Astrocyte (in vitro differentiated cells and primary cell): ENCODE measurements at regions not wholly inside any gene's neighbourhood (a gene's known extent, or its start where the extent isn't known, plus 50 kb on each side); places are given as distances from the start of the nearest gene placed in this dataset.

Source experiments
- DNase-seq: peaks from one replicate; pipeline ENCODE4 v3.0.0-alpha.2; 2010; ENCODE audit warnings: low read depth
- FAIRE-seq: peaks from 2 replicates; lab custom pipeline; 2011; peaks lifted over from hg19 to GRCh38; lab: Jason Lieb, UNC
- H2AFZ ChIP-seq: 2 replicates; pipeline ENCODE4 v1.6.0; 2012; ENCODE audit warnings: low read depth, low read length, inconsistent platforms
- H3K27ac ChIP-seq: 2 replicates; pipeline ENCODE4 v1.5.1; 2011; ENCODE audit warnings: low read depth, low read length, inconsistent platforms
- H3K27me3 ChIP-seq: 2 replicates; pipeline ENCODE4 v1.6.0; 2011; ENCODE audit warnings: low read length, inconsistent platforms; ENCODE audit not compliant: insufficient read depth
- H3K36me3 ChIP-seq: 2 replicates; pipeline ENCODE4 v1.5.1; 2011; ENCODE audit warnings: low read length, inconsistent platforms; ENCODE audit not compliant: insufficient read depth
- H3K4me1 ChIP-seq: 2 replicates; pipeline ENCODE4 v1.5.1; 2011; ENCODE audit warnings: low read length, inconsistent platforms; ENCODE audit not compliant: insufficient read depth
- H3K4me2 ChIP-seq: 2 replicates; pipeline ENCODE4 v1.6.0; 2012; ENCODE audit warnings: low read length, inconsistent platforms
- H3K4me3 ChIP-seq: 2 replicates; pipeline ENCODE4 v1.5.1; 2011; ENCODE audit warnings: low read depth, mild to moderate bottlenecking, low read length, inconsistent platforms; ENCODE audit not compliant: insufficient read depth
- H3K79me2 ChIP-seq: 2 replicates; pipeline ENCODE4 v1.6.0; 2012; ENCODE audit warnings: mild to moderate bottlenecking, low read length, inconsistent platforms; ENCODE audit not compliant: insufficient read depth
- H3K9ac ChIP-seq: 2 replicates; pipeline ENCODE4 v1.6.0; 2012; ENCODE audit warnings: mild to moderate bottlenecking, low read length, inconsistent platforms
- H3K9me3 ChIP-seq: 2 replicates; pipeline ENCODE4 v1.5.1; 2012; ENCODE audit warnings: low read depth, mild to moderate bottlenecking, low read length, inconsistent platforms; ENCODE audit not compliant: insufficient read depth
- H4K20me1 ChIP-seq: 2 replicates; pipeline ENCODE4 v1.6.0; 2012; ENCODE audit warnings: low read length, inconsistent platforms; ENCODE audit not compliant: insufficient read depth
- H3K27ac Mint-ChIP-seq: one replicate; pipeline ENCODE4 v1.8.0; 2021; ENCODE audit warnings: mild to moderate bottlenecking, mixed read lengths; ENCODE audit not compliant: unreplicated experiment
- H3K27me3 Mint-ChIP-seq: one replicate; pipeline ENCODE4 v1.8.0; 2021; ENCODE audit warnings: low read depth, mixed read lengths; ENCODE audit not compliant: unreplicated experiment
- H3K36me3 Mint-ChIP-seq: one replicate; pipeline ENCODE4 v1.8.0; 2021; ENCODE audit warnings: low read depth, mixed read lengths; ENCODE audit not compliant: unreplicated experiment
- H3K4me1 Mint-ChIP-seq: one replicate; pipeline ENCODE4 v1.8.0; 2021; ENCODE audit warnings: low read depth, mixed read lengths; ENCODE audit not compliant: unreplicated experiment
- H3K4me3 Mint-ChIP-seq: one replicate; pipeline ENCODE4 v1.8.0; 2021; ENCODE audit warnings: mild to moderate bottlenecking, moderate library complexity, mixed read lengths; ENCODE audit not compliant: unreplicated experiment
- H3K9me3 Mint-ChIP-seq: one replicate; pipeline ENCODE4 v1.8.0; 2021; ENCODE audit warnings: mild to moderate bottlenecking, mixed read lengths; ENCODE audit not compliant: unreplicated experiment
- EZH2 ChIP-seq: IDR thresholded peaks from 2 replicates; pipeline ENCODE4 v1.6.1; 2012; ENCODE audit warnings: mild to moderate bottlenecking, low read length, inconsistent platforms; ENCODE audit not compliant: insufficient read depth
- TF ChIP-seq, protein P1 (sequence below): IDR thresholded peaks from 2 replicates; pipeline ENCODE4 v1.5.1; 2011; ENCODE audit warnings: low read depth, mild to moderate bottlenecking, inconsistent platforms, low read length, moderate library complexity; ENCODE audit not compliant: insufficient read depth

DNA sequence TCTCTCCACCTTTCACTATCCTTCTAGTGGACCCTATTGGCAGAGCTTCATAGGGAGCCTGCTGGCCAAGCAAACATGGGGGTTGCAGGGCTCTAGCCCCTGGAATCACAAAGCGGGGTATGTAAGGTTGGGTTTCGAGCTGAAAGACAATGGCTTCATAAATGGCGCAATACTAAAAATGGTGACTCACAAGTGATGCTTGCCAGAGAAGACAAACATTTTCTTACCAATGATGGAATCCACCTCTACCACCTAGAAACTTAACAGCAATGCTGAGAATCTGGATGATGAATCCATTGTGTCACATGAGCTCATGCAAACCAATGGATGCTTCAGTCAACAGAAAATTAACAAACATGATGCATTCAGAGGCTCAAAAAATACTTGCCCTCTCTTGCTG, 375.3 kb upstream of the PSMD7 start:
- no peaks in the 10 kb centered on the region for H3K36me3 Mint-ChIP-seq
- no peak overlapping the region for H3K4me3 ChIP-seq

DNA sequence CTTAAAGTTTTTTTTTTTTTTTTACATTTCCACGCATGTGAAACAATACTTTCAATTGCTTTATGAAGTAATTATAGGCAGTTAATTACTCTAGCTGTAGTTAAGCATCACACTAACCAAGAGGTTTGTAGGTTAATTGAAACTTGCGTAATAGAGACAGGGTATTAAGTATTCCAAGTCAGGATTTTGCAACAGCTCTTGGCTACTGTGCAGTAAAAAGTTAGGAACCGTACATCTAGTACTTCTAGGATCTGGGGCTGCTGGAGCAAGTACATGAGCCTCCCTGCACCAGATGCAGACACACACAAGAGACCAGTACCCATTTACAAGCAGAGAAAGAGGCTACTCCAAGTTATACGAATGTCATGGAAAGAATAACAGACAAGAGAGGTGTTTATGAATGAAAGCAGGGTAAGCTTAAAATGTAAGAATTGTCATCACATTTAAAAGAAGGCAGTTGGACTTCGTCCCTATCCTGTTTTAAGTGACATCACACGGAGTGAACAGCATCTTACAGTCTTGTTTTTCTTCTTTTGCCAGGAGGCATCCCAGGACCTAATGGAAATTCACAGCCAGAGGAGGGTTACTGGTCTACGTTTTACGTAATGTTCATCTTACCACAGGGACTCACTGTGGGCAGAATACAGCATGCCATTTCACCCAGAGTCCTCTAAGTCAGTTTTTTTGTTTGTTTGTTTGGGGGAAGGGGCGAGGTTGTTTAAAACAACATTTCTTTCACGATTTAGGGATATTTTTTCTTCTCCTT, 379.6 kb upstream of the PSMD7 start:
- no peak for FAIRE-seq

More for the DNA sequence above, 375.3 kb upstream of the PSMD7 start:
- Histone ChIP-seq H3K4me2 (no peak overlapping the region), H4K20me1 (no peaks in the 10 kb centered on the region), H2AFZ (no peak overlapping the region), H3K27ac (no peak overlapping the region), H3K9me3 (no peaks in the 10 kb centered on the region), H3K79me2 (no peaks in the 10 kb centered on the region), H3K9ac (no peak overlapping the region), H3K4me1 (no peaks in the 10 kb centered on the region), H3K27me3 (no peaks in the 10 kb centered on the region), H3K36me3 (no peaks in the 10 kb centered on the region)
- FAIRE-seq, result no peak
- Mint-ChIP-seq H3K27ac (no peak overlapping the region), H3K27me3 (no peaks in the 10 kb centered on the region), H3K4me1 (no peaks in the 10 kb centered on the region), H3K9me3 (no peaks in the 10 kb centered on the region), H3K4me3 (no peak overlapping the region)
- no peak for DNase-seq
- TF ChIP-seq, protein P1, sequence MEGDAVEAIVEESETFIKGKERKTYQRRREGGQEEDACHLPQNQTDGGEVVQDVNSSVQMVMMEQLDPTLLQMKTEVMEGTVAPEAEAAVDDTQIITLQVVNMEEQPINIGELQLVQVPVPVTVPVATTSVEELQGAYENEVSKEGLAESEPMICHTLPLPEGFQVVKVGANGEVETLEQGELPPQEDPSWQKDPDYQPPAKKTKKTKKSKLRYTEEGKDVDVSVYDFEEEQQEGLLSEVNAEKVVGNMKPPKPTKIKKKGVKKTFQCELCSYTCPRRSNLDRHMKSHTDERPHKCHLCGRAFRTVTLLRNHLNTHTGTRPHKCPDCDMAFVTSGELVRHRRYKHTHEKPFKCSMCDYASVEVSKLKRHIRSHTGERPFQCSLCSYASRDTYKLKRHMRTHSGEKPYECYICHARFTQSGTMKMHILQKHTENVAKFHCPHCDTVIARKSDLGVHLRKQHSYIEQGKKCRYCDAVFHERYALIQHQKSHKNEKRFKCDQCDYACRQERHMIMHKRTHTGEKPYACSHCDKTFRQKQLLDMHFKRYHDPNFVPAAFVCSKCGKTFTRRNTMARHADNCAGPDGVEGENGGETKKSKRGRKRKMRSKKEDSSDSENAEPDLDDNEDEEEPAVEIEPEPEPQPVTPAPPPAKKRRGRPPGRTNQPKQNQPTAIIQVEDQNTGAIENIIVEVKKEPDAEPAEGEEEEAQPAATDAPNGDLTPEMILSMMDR, result no peak
- TF ChIP-seq EZH2, result no peak

More for the DNA sequence above, 379.6 kb upstream of the PSMD7 start:
- H3K27ac Mint-ChIP-seq, result no peak overlapping the region
- H3K4me3 Mint-ChIP-seq, result no peak overlapping the region
- H2AFZ ChIP-seq, result no peak overlapping the region
- no peaks in the 10 kb centered on the region for H3K9me3 Mint-ChIP-seq
- no peaks in the 10 kb centered on the region for H3K36me3 Mint-ChIP-seq
- H3K9ac ChIP-seq, result no peak overlapping the region
- no peaks in the 10 kb centered on the region for H3K4me1 ChIP-seq
- H3K36me3 ChIP-seq, result no peaks in the 10 kb centered on the region
- no peak overlapping the region for H3K4me2 ChIP-seq
- H3K4me1 Mint-ChIP-seq, result no peaks in the 10 kb centered on the region
- no peak for DNase-seq
- no peaks in the 10 kb centered on the region for H3K9me3 ChIP-seq
- H4K20me1 ChIP-seq, result no peaks in the 10 kb centered on the region
- no peak overlapping the region for H3K4me3 ChIP-seq
- no peaks in the 10 kb centered on the region for H3K79me2 ChIP-seq
- TF ChIP-seq, protein P1, result no peak
- TF ChIP-seq EZH2, result no peak
- no peaks in the 10 kb centered on the region for H3K27me3 ChIP-seq
- H3K27ac ChIP-seq, result no peak overlapping the region
- no peaks in the 10 kb centered on the region for H3K27me3 Mint-ChIP-seq
